ENCODE measurements at regions not wholly inside any gene's neighbourhood (a gene's known extent, or its start where the extent isn't known, plus 50 kb on each side); places are given as distances from the start of the nearest gene placed in this dataset.

DNA sequence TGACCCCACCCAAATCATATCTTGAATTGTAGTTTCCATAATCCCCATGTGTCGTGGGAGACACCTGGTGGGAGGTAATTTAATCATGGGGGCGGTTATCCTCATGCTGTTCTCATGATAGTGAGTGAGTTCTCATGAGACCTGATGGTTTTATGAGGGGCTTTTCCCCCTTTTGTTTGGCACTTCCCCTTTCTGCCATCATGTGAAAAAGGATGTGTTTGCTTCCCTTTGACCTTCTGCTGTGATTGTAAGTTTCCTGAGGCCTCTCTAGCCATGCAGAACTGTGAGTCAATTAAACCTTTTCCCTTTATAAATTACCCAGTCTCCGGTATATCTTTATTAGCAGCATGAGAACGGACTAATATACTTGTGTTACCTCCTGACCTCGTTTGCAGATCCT is 156.6 kb upstream of the MTNR1B start:
- TF ChIP-seq, protein P1, sequence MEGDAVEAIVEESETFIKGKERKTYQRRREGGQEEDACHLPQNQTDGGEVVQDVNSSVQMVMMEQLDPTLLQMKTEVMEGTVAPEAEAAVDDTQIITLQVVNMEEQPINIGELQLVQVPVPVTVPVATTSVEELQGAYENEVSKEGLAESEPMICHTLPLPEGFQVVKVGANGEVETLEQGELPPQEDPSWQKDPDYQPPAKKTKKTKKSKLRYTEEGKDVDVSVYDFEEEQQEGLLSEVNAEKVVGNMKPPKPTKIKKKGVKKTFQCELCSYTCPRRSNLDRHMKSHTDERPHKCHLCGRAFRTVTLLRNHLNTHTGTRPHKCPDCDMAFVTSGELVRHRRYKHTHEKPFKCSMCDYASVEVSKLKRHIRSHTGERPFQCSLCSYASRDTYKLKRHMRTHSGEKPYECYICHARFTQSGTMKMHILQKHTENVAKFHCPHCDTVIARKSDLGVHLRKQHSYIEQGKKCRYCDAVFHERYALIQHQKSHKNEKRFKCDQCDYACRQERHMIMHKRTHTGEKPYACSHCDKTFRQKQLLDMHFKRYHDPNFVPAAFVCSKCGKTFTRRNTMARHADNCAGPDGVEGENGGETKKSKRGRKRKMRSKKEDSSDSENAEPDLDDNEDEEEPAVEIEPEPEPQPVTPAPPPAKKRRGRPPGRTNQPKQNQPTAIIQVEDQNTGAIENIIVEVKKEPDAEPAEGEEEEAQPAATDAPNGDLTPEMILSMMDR (IDR thresholded peaks at IDR 0.05; ENCODE audit: poor library complexity, severe bottlenecking) = no peak
- TF ChIP-seq EZH2 (IDR thresholded peaks at IDR 0.05; ENCODE audit: borderline replicate concordance, insufficient read depth, low read length, poor library complexity, severe bottlenecking) (no peak), MXI1 (conservative IDR thresholded peaks at IDR 0.05; ENCODE audit: poor library complexity, severe bottlenecking) (no peak), POLR2AphosphoS5 (IDR thresholded peaks at IDR 0.05) (no peak), EP300 (conservative IDR thresholded peaks at IDR 0.05; ENCODE audit: poor library complexity, severe bottlenecking) (no peak)

Data from neural cell (in vitro differentiated cells).